ENCODE measurements at regions not wholly inside any gene's neighbourhood (a gene's known extent, or its start where the extent isn't known, plus 50 kb on each side); places are given as distances from the start of the nearest gene placed in this dataset.

DNA sequence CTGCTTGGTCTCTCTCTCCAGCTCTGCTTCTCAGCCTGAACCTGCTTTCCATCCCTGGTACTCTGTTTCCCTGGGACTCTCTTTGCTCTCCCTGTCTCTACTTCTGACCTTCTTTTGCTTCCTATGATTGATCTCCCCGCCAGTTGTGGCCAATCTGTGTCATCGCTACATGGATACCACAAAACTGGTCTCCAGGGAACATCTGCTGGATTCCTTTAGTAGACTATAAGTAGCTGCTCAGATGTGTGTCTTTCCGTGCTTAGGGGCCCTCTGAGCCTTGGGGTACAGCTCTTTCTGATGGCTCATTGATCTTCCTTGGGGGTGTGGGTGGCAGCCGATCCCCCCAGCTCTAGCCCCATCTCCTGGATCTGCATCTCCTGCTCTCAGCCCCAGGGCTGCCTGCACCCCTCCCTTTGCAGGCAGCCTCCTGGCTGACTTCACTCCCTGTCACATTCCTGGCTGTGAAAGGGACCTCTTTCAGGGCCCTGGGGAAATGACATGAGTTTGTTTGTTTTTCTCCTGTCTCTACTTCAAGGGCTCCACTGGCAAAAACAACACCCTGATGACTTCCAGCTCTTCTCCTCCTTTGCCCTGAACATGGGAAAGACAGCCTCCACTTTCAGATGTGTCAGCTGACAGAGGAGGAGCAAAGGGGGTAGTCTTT, 333.7 kb downstream of the CYP26B1 start:
- H3K4me3 ChIP-seq, result no peak overlapping the region
- H3K36me3 ChIP-seq, result no peaks in the 10 kb centered on the region
- no peaks in the 10 kb centered on the region for H3K27me3 ChIP-seq
- no peaks in the 10 kb centered on the region for H3K4me1 ChIP-seq
- no peaks in the 10 kb centered on the region for H3K9me3 ChIP-seq
- ATAC-seq (ENCODE audit: low FRiP score in 2 of 2) (no peak), DNase-seq (no peak)
- H3K27ac ChIP-seq, result no peak overlapping the region
- WGBS, 2 donors, result 65 to 79% methylated on average over 4 of the region's 4 CpGs
- TF ChIP-seq EP300 (IDR thresholded peaks at IDR 0.05) (no peak), POLR2AphosphoS5 (IDR thresholded peaks at IDR 0.05) (peak in 1 of 2 donors; percentile 27), POLR2A (IDR thresholded peaks at IDR 0.05) (no peak)
- TF ChIP-seq, protein P1, sequence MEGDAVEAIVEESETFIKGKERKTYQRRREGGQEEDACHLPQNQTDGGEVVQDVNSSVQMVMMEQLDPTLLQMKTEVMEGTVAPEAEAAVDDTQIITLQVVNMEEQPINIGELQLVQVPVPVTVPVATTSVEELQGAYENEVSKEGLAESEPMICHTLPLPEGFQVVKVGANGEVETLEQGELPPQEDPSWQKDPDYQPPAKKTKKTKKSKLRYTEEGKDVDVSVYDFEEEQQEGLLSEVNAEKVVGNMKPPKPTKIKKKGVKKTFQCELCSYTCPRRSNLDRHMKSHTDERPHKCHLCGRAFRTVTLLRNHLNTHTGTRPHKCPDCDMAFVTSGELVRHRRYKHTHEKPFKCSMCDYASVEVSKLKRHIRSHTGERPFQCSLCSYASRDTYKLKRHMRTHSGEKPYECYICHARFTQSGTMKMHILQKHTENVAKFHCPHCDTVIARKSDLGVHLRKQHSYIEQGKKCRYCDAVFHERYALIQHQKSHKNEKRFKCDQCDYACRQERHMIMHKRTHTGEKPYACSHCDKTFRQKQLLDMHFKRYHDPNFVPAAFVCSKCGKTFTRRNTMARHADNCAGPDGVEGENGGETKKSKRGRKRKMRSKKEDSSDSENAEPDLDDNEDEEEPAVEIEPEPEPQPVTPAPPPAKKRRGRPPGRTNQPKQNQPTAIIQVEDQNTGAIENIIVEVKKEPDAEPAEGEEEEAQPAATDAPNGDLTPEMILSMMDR (IDR thresholded peaks at IDR 0.05), result no peak

DNA sequence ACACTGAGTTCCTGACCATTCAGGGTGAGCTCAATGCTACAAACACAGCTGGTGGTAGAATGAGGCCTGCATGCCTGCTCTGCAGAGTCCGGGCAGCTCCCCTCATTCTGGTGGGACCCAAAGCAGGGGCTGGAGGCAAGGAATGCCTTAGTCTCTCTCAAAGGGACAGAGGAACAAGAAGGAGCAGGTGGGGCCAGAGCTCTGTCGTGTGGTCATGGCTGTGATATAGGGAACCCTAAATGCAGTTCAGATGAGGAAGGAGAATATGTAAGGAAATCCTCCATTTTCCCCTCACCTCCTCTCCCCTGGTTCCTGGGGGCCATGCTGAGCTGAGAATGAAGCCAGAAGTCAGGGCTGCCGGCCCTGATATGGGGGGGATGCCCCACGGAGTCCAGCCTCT, 334.3 kb downstream of the CYP26B1 start:
- no peak for DNase-seq
- no peak overlapping the region for H3K4me3 ChIP-seq
- no peak for TF ChIP-seq POLR2A (IDR thresholded peaks at IDR 0.05)
- TF ChIP-seq, protein P1 (IDR thresholded peaks at IDR 0.05), result no peak
- TF ChIP-seq POLR2AphosphoS5 (IDR thresholded peaks at IDR 0.05), result no peak
- TF ChIP-seq EP300 (IDR thresholded peaks at IDR 0.05), result no peak
- peaks cover 0 to 2% (median 0%) of the 10 kb centered on the region in 4 donors for H3K4me1 ChIP-seq
- H3K36me3 ChIP-seq, result no peaks in the 10 kb centered on the region
- no peak overlapping the region for H3K27ac ChIP-seq
- 80 to 81% methylated on average over 3 to 4 of the region's 4 CpGs for WGBS, 2 donors
- no peaks in the 10 kb centered on the region for H3K9me3 ChIP-seq
- no peaks in the 10 kb centered on the region for H3K27me3 ChIP-seq
- no peak for ATAC-seq (ENCODE audit: low FRiP score in 2 of 2)

DNA sequence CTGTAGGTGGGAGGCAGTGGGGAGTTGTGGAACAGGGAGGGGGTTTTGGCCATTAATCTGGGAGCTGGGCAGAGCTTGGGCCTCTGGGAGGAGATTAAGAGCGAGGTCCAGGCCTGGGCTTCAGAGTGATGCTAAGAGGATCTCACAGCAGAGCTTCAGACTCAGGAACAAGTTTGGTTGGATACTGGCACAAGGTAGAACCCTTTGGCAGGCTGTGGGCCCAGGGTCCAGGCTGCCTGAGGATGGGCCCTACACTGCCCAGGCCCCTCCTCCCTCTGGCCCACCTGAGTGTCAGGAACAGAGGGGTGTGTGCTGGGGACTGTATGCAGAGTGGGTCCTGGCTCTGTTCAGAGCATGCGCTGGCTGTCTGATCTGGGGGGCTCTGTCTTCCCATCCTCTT, 334.9 kb downstream of the CYP26B1 start:
- WGBS, 2 donors, result 96 to 100% methylated on average over 2 of the region's 2 CpGs
- H3K27me3 ChIP-seq, result no peaks in the 10 kb centered on the region
- H3K27ac ChIP-seq, result no peak overlapping the region
- ATAC-seq (ENCODE audit: low FRiP score in 2 of 2), result no peak
- H3K9me3 ChIP-seq, result no peaks in the 10 kb centered on the region
- no peak for DNase-seq
- no peaks in the 10 kb centered on the region for H3K36me3 ChIP-seq
- TF ChIP-seq POLR2AphosphoS5 (IDR thresholded peaks at IDR 0.05) (no peak), POLR2A (IDR thresholded peaks at IDR 0.05) (no peak), EP300 (IDR thresholded peaks at IDR 0.05) (no peak)
- TF ChIP-seq, protein P1 (IDR thresholded peaks at IDR 0.05), result no peak
- peaks cover 0 to 5% (median 0%) of the 10 kb centered on the region in 4 donors for H3K4me1 ChIP-seq
- H3K4me3 ChIP-seq, result no peak overlapping the region

DNA sequence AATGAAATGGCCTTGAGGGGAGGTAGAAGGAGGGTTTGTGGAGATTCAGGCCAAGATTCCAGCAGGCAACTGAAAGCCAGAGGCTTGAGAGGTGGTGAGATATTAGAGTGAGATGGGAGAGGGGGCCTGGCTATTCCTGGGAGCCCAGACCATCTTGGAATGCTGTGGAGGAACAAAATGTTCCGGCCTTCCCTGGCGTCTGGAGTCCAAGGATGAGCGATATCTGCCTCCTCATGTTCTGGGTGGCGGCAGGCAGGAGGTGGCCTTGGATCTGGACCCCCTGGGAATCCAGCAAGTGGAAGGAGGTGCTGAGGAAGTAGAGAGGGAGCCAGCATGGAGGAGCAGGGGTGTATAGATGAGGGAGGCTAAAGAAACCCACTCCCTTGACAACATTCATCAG, 335.9 kb downstream of the CYP26B1 start:
- Histone ChIP-seq H3K4me1 (peaks cover 0 to 6% (median 0%) of the 10 kb centered on the region in 4 donors), H3K9me3 (no peaks in the 10 kb centered on the region), H3K4me3 (no peak overlapping the region), H3K27ac (no peak overlapping the region), H3K36me3 (no peaks in the 10 kb centered on the region), H3K27me3 (no peaks in the 10 kb centered on the region)
- DNase-seq, result no peak
- no peak for ATAC-seq (ENCODE audit: low FRiP score in 2 of 2)
- 91% methylated on average over 4 of the region's 4 CpGs; no CpG with 5 or more reads in 1 of the 2 donors for WGBS, 2 donors
- no peak for TF ChIP-seq POLR2AphosphoS5 (IDR thresholded peaks at IDR 0.05)
- TF ChIP-seq POLR2A (IDR thresholded peaks at IDR 0.05), result no peak
- TF ChIP-seq EP300 (IDR thresholded peaks at IDR 0.05), result no peak
- TF ChIP-seq, protein P1 (IDR thresholded peaks at IDR 0.05), result no peak

DNA sequence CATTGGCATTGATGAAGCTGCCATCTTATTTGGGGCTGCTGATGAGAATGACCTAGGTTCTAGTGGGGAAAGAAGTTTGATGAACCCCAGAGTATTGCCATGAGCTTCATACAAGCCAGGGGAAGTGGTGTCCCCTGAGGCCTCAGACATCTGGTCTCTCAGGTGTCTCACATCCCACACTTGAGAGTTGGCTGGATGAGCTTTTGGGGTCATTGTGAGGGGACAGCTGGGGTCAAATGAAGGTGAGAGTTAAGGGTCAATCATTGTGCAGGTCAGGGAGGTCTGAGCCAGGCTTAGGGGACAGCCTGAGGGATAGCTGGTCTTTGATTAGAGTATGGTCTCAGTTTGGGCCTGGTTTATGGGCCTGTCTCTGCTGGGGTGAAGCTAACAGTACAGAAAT, 336.5 kb downstream of the CYP26B1 start:
- no peak for DNase-seq
- no peak for ATAC-seq (ENCODE audit: low FRiP score in 2 of 2)

More for the DNA sequence above, 336.5 kb downstream of the CYP26B1 start:
- no peaks in the 10 kb centered on the region for H3K36me3 ChIP-seq
- peaks cover 0 to 6% (median 0%) of the 10 kb centered on the region in 4 donors for H3K4me1 ChIP-seq
- no peak overlapping the region for H3K4me3 ChIP-seq
- no peaks in the 10 kb centered on the region for H3K27me3 ChIP-seq
- TF ChIP-seq POLR2AphosphoS5 (IDR thresholded peaks at IDR 0.05) (no peak), POLR2A (IDR thresholded peaks at IDR 0.05) (no peak), EP300 (IDR thresholded peaks at IDR 0.05) (no peak)
- TF ChIP-seq, protein P1 (IDR thresholded peaks at IDR 0.05), result no peak
- no peaks in the 10 kb centered on the region for H3K9me3 ChIP-seq
- no peak overlapping the region for H3K27ac ChIP-seq
